ENCODE measurements at regions not wholly inside any gene's neighbourhood (a gene's known extent, or its start where the extent isn't known, plus 50 kb on each side); places are given as distances from the start of the nearest gene placed in this dataset.
"Not testable (repeated sequence)": the region's sequence is repeated elsewhere in the genome, so short reads cannot be mapped to it uniquely, and the experiment has no call there.

GRCh38 chr11:129546266-129546665, 170.6 kb downstream of the BARX2 start:
- Histone ChIP-seq H3K4me3 (ENCODE audit: low read depth, low read length) (no peak overlapping the region), H3K27me3 (ENCODE audit: control insufficient read depth, insufficient read depth, low read length) (no peaks in the 10 kb centered on the region), H3K36me3 (ENCODE audit: control insufficient read depth, insufficient read depth, low read length) (no peaks in the 10 kb centered on the region)
- no peak for DNase-seq (ENCODE audit: low read depth)
- TF ChIP-seq, protein P1, sequence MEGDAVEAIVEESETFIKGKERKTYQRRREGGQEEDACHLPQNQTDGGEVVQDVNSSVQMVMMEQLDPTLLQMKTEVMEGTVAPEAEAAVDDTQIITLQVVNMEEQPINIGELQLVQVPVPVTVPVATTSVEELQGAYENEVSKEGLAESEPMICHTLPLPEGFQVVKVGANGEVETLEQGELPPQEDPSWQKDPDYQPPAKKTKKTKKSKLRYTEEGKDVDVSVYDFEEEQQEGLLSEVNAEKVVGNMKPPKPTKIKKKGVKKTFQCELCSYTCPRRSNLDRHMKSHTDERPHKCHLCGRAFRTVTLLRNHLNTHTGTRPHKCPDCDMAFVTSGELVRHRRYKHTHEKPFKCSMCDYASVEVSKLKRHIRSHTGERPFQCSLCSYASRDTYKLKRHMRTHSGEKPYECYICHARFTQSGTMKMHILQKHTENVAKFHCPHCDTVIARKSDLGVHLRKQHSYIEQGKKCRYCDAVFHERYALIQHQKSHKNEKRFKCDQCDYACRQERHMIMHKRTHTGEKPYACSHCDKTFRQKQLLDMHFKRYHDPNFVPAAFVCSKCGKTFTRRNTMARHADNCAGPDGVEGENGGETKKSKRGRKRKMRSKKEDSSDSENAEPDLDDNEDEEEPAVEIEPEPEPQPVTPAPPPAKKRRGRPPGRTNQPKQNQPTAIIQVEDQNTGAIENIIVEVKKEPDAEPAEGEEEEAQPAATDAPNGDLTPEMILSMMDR (IDR thresholded peaks at IDR 0.05; ENCODE audit: insufficient read depth, low read depth, low read length) = no peak
- ChIA-PET POLR2A (no interaction called here), CTCF (interaction anchor here (0.6 kb wide), 1 partner anchor 129 kb away, joined by 3 read pairs; no protein-coding TSS in a partner anchor)

DNA sequence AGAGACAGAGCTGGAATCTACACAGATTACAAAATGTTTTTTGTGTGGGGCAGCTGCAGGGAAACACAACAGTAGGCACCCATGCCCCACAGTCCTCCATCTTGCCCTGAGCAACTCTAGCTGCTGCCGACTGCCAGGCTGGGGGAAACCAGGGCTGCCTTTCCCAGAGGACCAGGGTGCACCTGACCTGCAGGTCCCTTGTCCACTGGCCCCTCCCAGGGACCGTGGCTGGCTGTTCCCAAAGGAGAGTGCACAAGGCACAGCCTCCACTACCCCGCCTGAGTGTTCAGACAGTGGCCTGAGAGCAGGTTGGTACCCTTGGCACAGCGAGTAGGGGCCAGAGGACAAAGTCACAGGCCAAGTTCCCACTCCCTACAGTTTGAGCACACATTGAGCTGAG, 181.8 kb downstream of the BARX2 start:
- ChIA-PET POLR2A (no interaction called here), CTCF (no interaction called here)
- Histone ChIP-seq H3K36me3 (ENCODE audit: control insufficient read depth, insufficient read depth, low read length) (no peaks in the 10 kb centered on the region), H3K27me3 (ENCODE audit: control insufficient read depth, insufficient read depth, low read length) (no peaks in the 10 kb centered on the region), H3K4me3 (ENCODE audit: low read depth, low read length) (no peak overlapping the region)
- TF ChIP-seq, protein P1 (IDR thresholded peaks at IDR 0.05; ENCODE audit: insufficient read depth, low read depth, low read length) = no peak
- no peak for DNase-seq (ENCODE audit: low read depth)

- no peak for DNase-seq (ENCODE audit: low read depth)
- Histone ChIP-seq H3K36me3 (ENCODE audit: control insufficient read depth, insufficient read depth, low read length) (no peaks in the 10 kb centered on the region), H3K27me3 (ENCODE audit: control insufficient read depth, insufficient read depth, low read length) (no peaks in the 10 kb centered on the region), H3K4me3 (ENCODE audit: low read depth, low read length) (no peak overlapping the region)
- TF ChIP-seq, protein P1 (IDR thresholded peaks at IDR 0.05; ENCODE audit: insufficient read depth, low read depth, low read length) = no peak
- CTCF ChIA-PET = no interaction called here
- POLR2A ChIA-PET = no interaction called here
Measured at GRCh38 chr11:129569007-129569406, 193.4 kb downstream of the BARX2 start.

DNA sequence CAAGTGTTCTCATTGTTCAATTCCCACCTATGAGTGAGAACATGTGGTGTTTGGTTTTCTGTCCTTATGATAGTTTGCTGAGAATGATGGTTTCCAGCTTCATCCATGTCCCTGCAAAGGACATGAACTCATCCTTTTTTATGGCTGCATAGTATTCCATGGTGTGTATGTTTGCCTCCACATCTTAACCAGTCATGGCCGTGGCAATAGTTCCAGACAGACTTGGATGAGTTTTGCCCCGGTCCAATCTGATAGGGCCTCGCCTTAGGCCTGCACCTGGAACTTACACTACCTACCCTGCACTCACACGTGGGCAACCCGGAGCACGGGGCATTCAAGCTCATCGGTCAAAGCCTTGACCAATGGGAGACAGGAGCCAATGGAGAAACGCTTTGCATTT, 197.0 kb downstream of the BARX2 start:
- DNase-seq (ENCODE audit: low read depth); H3K4me3 ChIP-seq (ENCODE audit: low read depth, low read length); H3K27me3 ChIP-seq (ENCODE audit: control insufficient read depth, insufficient read depth, low read length); POLR2A ChIA-PET; CTCF ChIA-PET; H3K36me3 ChIP-seq (ENCODE audit: control insufficient read depth, insufficient read depth, low read length): not testable (repeated sequence)

DNA sequence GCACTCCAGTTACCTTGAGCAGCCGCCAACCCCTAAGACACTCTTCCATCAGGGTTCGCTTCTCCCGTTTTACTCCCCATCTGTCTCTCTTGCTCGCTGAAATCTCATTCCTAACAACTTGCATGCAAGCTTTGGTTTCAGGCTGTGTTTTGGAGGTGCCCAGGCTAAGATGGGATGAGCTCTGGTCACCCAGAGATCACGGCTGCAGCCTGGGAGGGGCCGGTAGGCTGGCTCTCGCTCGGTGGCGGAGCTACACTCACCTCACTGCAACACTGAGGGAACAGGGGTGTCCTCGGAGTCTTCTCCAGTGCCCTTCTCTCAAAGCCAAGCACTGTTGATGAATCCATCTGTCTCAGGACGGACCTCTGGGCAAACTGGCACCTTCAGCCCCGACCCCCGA, 197.5 kb downstream of the BARX2 start:
- TF ChIP-seq, protein P1 (IDR thresholded peaks at IDR 0.05; ENCODE audit: insufficient read depth, low read depth, low read length) = no peak
- no peak overlapping the region for H3K4me3 ChIP-seq (ENCODE audit: low read depth, low read length)
- H3K36me3 ChIP-seq (ENCODE audit: control insufficient read depth, insufficient read depth, low read length) = no peaks in the 10 kb centered on the region
- no peak for DNase-seq (ENCODE audit: low read depth)
- ChIA-PET CTCF (no interaction called here), POLR2A (no interaction called here)
- H3K27me3 ChIP-seq (ENCODE audit: control insufficient read depth, insufficient read depth, low read length) = no peaks in the 10 kb centered on the region

- Histone ChIP-seq H3K27me3 (ENCODE audit: control insufficient read depth, insufficient read depth, low read length) (no peaks in the 10 kb centered on the region), H3K4me3 (ENCODE audit: low read depth, low read length) (no peak overlapping the region), H3K36me3 (ENCODE audit: control insufficient read depth, insufficient read depth, low read length) (no peaks in the 10 kb centered on the region)
- ChIA-PET CTCF (interaction anchor here (0.7 to 0.9 kb wide), 2 partner anchors 23 to 50 kb away, joined by 3 to 4 read pairs; no protein-coding TSS in a partner anchor), POLR2A (no interaction called here)
- TF ChIP-seq, protein P1 (IDR thresholded peaks at IDR 0.05; ENCODE audit: insufficient read depth, low read depth, low read length) = no peak
- no peak for DNase-seq (ENCODE audit: low read depth)
Measured at GRCh38 chr11:129574431-129574830, 198.8 kb downstream of the BARX2 start.

All from BJ (cell line).